ENCODE measurements at regions not wholly inside any gene's neighbourhood (a gene's known extent, or its start where the extent isn't known, plus 50 kb on each side); places are given as distances from the start of the nearest gene placed in this dataset.
"Not testable (repeated sequence)": the region's sequence is repeated elsewhere in the genome, so short reads cannot be mapped to it uniquely, and the experiment has no call there.

DNA sequence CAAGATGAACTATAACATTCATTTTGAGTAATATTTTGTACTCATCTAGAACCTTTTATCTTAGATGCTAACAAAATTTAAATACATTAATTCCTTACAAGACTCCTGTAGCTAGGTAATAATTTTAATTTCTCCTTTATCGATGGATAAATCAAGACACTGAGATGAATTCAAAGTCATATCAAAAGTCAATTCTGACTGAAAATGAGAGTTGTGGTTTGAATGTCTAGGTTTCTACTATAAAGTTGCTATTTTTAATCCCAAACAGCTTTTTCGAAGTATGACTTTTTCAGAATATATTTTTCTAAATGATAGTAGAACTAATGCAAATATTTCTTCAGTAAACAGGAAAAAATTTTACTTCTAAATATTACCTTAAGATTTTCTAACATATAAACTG, 491.7 kb upstream of the FAM174A start:
- Histone ChIP-seq H3K9me3 (ENCODE audit: control insufficient read depth, insufficient read depth, low read length) (no peaks in the 10 kb centered on the region), H3K9ac (ENCODE audit: low read depth, low read length) (no peak overlapping the region), H3K4me3 (ENCODE audit: low read depth, low read length) (no peak overlapping the region), H3K27me3 (ENCODE audit: control insufficient read depth, insufficient read depth, low read length) (no peaks in the 10 kb centered on the region), H3K27ac (ENCODE audit: low read depth, low read length) (no peak overlapping the region), H3K4me1 (ENCODE audit: control insufficient read depth, insufficient read depth, low read length) (0 out of 2 replicates have a peak, but pooled peaks cover 7% of the 10 kb centered on the region), H3K36me3 (ENCODE audit: control insufficient read depth, insufficient read depth, low read length) (no peaks in the 10 kb centered on the region)

DNA sequence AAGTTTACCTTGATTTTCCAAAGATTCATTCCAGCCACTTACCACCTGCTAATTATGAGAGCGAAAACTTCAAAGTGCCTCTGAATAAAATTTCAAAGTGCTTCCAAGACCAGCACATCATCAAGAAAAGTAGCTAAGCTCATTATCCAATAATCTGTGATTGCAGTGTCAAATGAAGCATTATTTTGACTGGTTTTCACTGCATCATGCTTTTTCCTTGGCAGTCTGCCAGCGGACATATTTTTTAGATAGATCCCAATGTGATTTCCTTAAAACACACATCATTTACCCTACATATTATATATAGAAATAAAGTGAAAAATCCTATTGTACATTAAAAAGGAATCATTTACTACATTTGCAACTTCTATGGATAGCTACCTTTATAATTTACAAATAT, 508.6 kb upstream of the FAM174A start:
- no peaks in the 10 kb centered on the region for H3K9me3 ChIP-seq (ENCODE audit: control insufficient read depth, insufficient read depth, low read length)
- H3K4me1 ChIP-seq (ENCODE audit: control insufficient read depth, insufficient read depth, low read length), result no peaks in the 10 kb centered on the region
- no peaks in the 10 kb centered on the region for H3K27me3 ChIP-seq (ENCODE audit: control insufficient read depth, insufficient read depth, low read length)
- H3K27ac ChIP-seq (ENCODE audit: low read depth, low read length), result no peak overlapping the region
- H3K4me3 ChIP-seq (ENCODE audit: low read depth, low read length), result no peak overlapping the region
- no peaks in the 10 kb centered on the region for H3K36me3 ChIP-seq (ENCODE audit: control insufficient read depth, insufficient read depth, low read length)
- H3K9ac ChIP-seq (ENCODE audit: low read depth, low read length), result no peak overlapping the region

DNA sequence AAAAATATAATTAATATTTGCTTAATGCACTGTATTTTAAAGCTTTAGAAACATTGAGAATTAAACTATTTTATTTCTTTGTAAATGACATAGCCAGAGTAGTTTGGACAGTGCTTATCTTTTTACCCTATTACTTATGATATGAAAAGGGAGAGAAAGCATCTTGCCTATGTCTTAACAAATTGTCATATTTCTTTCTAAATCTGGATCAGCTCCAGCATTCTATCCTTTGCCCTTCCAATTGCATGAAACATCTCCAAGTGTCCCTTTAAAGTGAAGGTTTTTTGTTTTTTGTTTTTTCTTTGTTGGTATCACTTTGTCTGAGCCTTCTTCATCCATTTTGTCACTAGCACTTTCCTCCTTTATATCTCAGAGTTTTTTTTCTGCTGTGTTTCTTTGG, 511.6 kb upstream of the FAM174A start:
- Histone ChIP-seq H3K4me3 (ENCODE audit: low read depth, low read length) (no peak overlapping the region), H3K9ac (ENCODE audit: low read depth, low read length) (no peak overlapping the region), H3K4me1 (ENCODE audit: control insufficient read depth, insufficient read depth, low read length) (no peaks in the 10 kb centered on the region)

DNA sequence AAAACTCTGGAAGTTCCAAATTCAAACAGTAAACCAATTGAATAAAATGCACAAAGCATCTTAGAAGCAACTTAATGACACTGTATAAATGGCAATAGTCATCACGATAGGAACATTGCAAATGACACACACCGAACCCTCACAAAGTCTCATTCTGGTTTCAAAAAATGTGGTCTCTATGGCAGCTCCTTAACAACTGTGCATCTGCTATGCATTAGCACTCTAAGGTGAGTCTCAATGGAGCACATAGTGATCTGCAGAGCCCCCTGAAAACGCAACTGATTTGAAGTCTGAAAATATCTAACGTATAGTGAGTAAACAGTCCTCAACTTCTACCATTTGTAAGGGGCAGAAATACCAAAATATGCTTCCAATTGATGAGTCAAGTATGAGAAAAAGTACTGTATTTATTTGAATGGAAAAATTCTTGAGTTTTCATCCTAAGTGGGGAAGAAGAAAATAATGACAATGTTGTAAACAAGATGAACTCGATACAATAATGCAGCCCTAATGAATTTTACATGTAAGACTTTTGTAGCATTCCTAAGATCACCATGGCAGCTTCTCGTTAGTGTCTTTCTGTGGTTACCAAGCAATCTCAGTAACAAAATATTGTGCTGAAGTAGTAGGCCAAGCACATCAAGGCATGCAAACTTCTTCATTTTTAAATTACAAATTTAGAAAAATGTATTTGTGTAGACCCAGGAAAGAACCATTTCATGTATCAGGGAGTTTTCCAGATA, 517.5 kb upstream of the FAM174A start:
- no peak overlapping the region for H3K9ac ChIP-seq (ENCODE audit: low read depth, low read length)
- no peaks in the 10 kb centered on the region for H3K27me3 ChIP-seq (ENCODE audit: control insufficient read depth, insufficient read depth, low read length)
- H3K27ac ChIP-seq (ENCODE audit: low read depth, low read length), result no peak overlapping the region
- H3K4me3 ChIP-seq (ENCODE audit: low read depth, low read length), result no peak overlapping the region
- no peaks in the 10 kb centered on the region for H3K9me3 ChIP-seq (ENCODE audit: control insufficient read depth, insufficient read depth, low read length)
- no peaks in the 10 kb centered on the region for H3K36me3 ChIP-seq (ENCODE audit: control insufficient read depth, insufficient read depth, low read length)
- no peaks in the 10 kb centered on the region; the same call in 1 of the 2 replicates for H3K4me1 ChIP-seq (ENCODE audit: control insufficient read depth, insufficient read depth, low read length)

More for the DNA sequence above, 511.6 kb upstream of the FAM174A start:
- Histone ChIP-seq H3K9me3 (ENCODE audit: control insufficient read depth, insufficient read depth, low read length) (no peaks in the 10 kb centered on the region), H3K27ac (ENCODE audit: low read depth, low read length) (no peak overlapping the region), H3K36me3 (ENCODE audit: control insufficient read depth, insufficient read depth, low read length) (no peaks in the 10 kb centered on the region), H3K27me3 (ENCODE audit: control insufficient read depth, insufficient read depth, low read length) (no peaks in the 10 kb centered on the region)

DNA sequence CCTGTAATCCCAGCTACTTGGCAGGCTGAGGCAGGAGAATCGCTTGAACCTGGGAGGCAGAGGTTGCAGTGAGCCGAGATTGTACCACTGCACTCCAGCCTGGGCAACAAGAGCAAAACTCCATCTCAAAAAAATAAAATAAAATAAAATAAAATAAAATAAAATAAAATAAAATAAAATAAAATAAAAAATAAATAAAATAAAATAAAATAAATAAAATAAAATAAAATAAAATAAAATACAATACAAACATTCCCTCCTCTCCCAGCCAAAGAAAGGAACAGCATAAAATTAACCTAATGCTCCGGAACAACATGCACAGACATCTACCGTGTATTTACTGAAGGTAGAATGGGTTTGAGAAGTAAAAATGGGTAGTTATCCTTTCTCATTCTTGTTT, 521.9 kb upstream of the FAM174A start:
- not testable (repeated sequence) for H3K27ac ChIP-seq (ENCODE audit: low read depth, low read length); H3K4me1 ChIP-seq (ENCODE audit: control insufficient read depth, insufficient read depth, low read length); H3K4me3 ChIP-seq (ENCODE audit: low read depth, low read length)

DNA sequence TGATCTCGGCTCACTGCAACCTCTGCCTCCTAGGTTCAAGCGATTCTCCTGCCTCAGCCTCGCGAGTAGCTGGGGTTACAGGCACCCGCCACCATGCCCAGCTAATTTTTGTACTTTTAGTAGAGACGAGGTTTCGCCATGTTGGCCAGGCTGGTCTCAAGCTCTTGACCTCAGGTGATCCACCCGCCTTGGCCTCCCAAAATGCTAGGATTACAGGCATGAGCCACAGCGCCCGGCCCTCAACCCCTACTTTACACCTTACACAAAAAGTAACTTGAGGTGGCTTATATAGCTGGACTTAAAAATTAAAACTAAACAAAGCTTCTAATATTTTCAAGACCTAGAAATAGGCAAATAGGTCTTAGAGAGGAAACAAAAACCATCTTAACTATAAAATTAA, 524.0 kb upstream of the FAM174A start:
- H3K4me3 ChIP-seq (ENCODE audit: low read depth, low read length); H3K27ac ChIP-seq (ENCODE audit: low read depth, low read length); H3K4me1 ChIP-seq (ENCODE audit: control insufficient read depth, insufficient read depth, low read length); H3K9ac ChIP-seq (ENCODE audit: low read depth, low read length); H3K27me3 ChIP-seq (ENCODE audit: control insufficient read depth, insufficient read depth, low read length); H3K36me3 ChIP-seq (ENCODE audit: control insufficient read depth, insufficient read depth, low read length); H3K9me3 ChIP-seq (ENCODE audit: control insufficient read depth, insufficient read depth, low read length): not testable (repeated sequence)

More for the DNA sequence above, 521.9 kb upstream of the FAM174A start:
- not testable (repeated sequence) for H3K36me3 ChIP-seq (ENCODE audit: control insufficient read depth, insufficient read depth, low read length); H3K9me3 ChIP-seq (ENCODE audit: control insufficient read depth, insufficient read depth, low read length); H3K9ac ChIP-seq (ENCODE audit: low read depth, low read length); H3K27me3 ChIP-seq (ENCODE audit: control insufficient read depth, insufficient read depth, low read length)

DNA sequence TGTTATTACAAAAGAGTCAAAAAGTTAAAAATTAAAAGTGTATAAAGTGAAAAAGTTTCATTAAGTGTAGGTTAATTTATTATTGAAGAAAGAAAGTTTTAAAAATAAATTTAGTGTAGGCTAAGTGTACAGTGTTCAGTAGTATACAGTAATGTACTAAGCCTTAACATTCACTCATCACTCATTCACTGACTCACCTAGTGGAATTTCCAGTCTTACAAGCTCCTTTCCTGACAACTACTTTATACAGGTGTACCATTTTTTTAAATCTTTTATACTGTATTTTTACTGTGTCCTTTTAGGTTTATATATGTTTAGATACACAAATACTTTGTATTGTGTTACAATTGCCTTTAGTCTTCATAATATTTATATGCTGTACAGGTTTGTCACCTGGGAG, 530.2 kb upstream of the FAM174A start:
- Histone ChIP-seq H3K9me3 (ENCODE audit: control insufficient read depth, insufficient read depth, low read length) (no peaks in the 10 kb centered on the region), H3K27ac (ENCODE audit: low read depth, low read length) (no peak overlapping the region), H3K27me3 (ENCODE audit: control insufficient read depth, insufficient read depth, low read length) (no peaks in the 10 kb centered on the region), H3K36me3 (ENCODE audit: control insufficient read depth, insufficient read depth, low read length) (no peaks in the 10 kb centered on the region), H3K4me1 (ENCODE audit: control insufficient read depth, insufficient read depth, low read length) (no peaks in the 10 kb centered on the region), H3K9ac (ENCODE audit: low read depth, low read length) (no peak overlapping the region), H3K4me3 (ENCODE audit: low read depth, low read length) (no peak overlapping the region)

DNA sequence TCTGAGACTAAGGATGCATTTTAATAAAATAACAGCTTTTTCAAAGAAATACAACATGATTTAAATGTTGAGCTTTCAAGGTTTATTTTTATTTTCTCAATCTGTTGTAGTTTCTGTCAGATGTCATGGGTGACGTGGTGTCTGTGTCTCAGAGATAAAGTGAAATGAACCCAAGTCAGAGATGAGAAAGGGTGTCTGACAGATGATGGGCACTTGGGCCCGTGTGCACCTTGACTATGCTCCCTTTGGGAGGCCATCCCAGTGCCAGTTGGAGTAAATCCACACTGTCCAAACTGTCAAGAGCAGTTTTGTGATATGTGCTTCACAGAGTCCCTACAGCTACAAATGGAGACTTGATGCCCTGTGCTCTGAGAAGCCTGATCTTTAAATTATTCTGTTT, 536.9 kb upstream of the FAM174A start:
- no peak overlapping the region for H3K9ac ChIP-seq (ENCODE audit: low read depth, low read length)
- no peaks in the 10 kb centered on the region for H3K4me1 ChIP-seq (ENCODE audit: control insufficient read depth, insufficient read depth, low read length)
- no peak overlapping the region for H3K4me3 ChIP-seq (ENCODE audit: low read depth, low read length)
- H3K27me3 ChIP-seq (ENCODE audit: control insufficient read depth, insufficient read depth, low read length), result no peaks in the 10 kb centered on the region
- H3K36me3 ChIP-seq (ENCODE audit: control insufficient read depth, insufficient read depth, low read length), result no peaks in the 10 kb centered on the region
- no peaks in the 10 kb centered on the region for H3K9me3 ChIP-seq (ENCODE audit: control insufficient read depth, insufficient read depth, low read length)
- H3K27ac ChIP-seq (ENCODE audit: low read depth, low read length), result no peak overlapping the region

DNA sequence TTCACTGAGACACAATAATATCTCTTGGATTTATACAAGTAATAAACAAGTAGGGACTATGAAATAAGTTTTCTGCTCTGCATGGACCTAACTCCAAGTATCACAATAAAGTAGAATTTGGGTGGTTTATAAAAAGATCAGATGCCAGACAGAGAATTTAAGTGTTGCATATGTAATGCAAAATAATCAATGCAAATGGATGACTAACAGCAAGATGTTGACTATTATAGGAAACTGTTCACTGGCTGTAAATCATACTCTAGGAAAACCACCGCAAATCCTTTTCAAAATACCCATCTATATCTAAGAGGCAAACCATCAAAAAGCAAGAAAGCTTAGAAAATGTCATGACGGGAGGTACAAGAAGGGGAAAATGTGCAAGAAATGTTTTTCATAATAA, 539.8 kb upstream of the FAM174A start:
- H3K36me3 ChIP-seq (ENCODE audit: control insufficient read depth, insufficient read depth, low read length), result no peaks in the 10 kb centered on the region
- H3K4me3 ChIP-seq (ENCODE audit: low read depth, low read length), result no peak overlapping the region
- H3K4me1 ChIP-seq (ENCODE audit: control insufficient read depth, insufficient read depth, low read length), result no peaks in the 10 kb centered on the region
- no peak overlapping the region for H3K27ac ChIP-seq (ENCODE audit: low read depth, low read length)
- no peaks in the 10 kb centered on the region for H3K27me3 ChIP-seq (ENCODE audit: control insufficient read depth, insufficient read depth, low read length)
- H3K9me3 ChIP-seq (ENCODE audit: control insufficient read depth, insufficient read depth, low read length), result no peaks in the 10 kb centered on the region
- no peak overlapping the region for H3K9ac ChIP-seq (ENCODE audit: low read depth, low read length)

DNA sequence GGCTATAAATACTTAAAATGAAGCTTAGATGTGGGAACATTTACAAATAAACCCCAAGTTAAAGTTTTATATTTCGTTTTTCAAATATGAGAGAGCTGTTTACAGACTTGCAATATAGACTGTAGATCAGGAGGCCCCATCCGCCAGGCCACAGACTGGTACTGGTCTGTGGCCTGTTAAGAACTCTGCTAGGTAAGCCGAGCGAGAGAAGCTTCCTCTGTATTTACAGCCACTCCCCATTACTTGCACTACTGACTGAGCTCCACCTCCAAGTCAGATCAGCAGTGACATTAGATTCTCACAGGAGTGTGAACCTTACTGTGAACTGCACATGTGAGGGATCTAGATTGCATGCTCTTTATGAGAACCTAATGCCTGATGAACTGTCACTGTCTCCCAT, 561.4 kb upstream of the FAM174A start:
- Histone ChIP-seq H3K9ac (ENCODE audit: low read depth, low read length) (no peak overlapping the region), H3K9me3 (ENCODE audit: control insufficient read depth, insufficient read depth, low read length) (no peaks in the 10 kb centered on the region), H3K4me3 (ENCODE audit: low read depth, low read length) (no peak overlapping the region), H3K27ac (ENCODE audit: low read depth, low read length) (no peak overlapping the region), H3K36me3 (ENCODE audit: control insufficient read depth, insufficient read depth, low read length) (no peaks in the 10 kb centered on the region), H3K27me3 (ENCODE audit: control insufficient read depth, insufficient read depth, low read length) (no peaks in the 10 kb centered on the region), H3K4me1 (ENCODE audit: control insufficient read depth, insufficient read depth, low read length) (no peaks in the 10 kb centered on the region)

DNA sequence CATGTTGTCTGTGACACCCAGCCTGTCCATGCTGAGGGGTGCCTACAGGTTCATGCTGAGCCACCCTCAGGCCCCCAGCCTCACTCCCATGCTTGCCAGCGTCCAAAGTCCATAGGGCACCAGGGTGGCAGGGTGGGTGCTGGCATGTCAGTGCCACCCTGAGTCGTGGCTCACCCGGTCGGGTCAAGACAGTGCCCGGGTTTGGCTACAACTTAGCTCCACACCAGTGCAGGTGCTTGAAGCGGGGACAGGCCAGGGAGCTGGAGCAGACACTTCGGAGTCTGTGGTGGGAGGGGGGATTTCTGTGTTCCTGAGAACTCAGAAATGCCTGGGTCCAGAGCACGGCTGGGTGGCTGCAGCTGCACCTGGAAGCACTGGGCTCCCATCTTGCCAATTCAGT, 579.2 kb upstream of the FAM174A start:
- Histone ChIP-seq H3K27me3 (ENCODE audit: control insufficient read depth, insufficient read depth, low read length) (no peaks in the 10 kb centered on the region), H3K9ac (ENCODE audit: low read depth, low read length) (no peak overlapping the region), H3K27ac (ENCODE audit: low read depth, low read length) (no peak overlapping the region), H3K4me1 (ENCODE audit: control insufficient read depth, insufficient read depth, low read length) (no peaks in the 10 kb centered on the region), H3K4me3 (ENCODE audit: low read depth, low read length) (no peak overlapping the region), H3K36me3 (ENCODE audit: control insufficient read depth, insufficient read depth, low read length) (no peaks in the 10 kb centered on the region), H3K9me3 (ENCODE audit: control insufficient read depth, insufficient read depth, low read length) (no peaks in the 10 kb centered on the region)

All from HUES48 (cell line).